ENCODE measurements at regions not wholly inside any gene's neighbourhood (a gene's known extent, or its start where the extent isn't known, plus 50 kb on each side); places are given as distances from the start of the nearest gene placed in this dataset.

GRCh38 chr20:58007947-58008346, 220.5 kb downstream of the ANKRD60 start:
- no peaks in the 10 kb centered on the region for H3K9me3 ChIP-seq (ENCODE audit: low read depth, low read length, poor library complexity, severe bottlenecking)
- H3K4me1 ChIP-seq (ENCODE audit: insufficient read depth, low read length, poor library complexity, severe bottlenecking): no peaks in the 10 kb centered on the region
- CTCF ChIA-PET: no interaction called here
- no peaks in the 10 kb centered on the region for H3K27me3 ChIP-seq (replicated peaks; ENCODE audit: insufficient read depth, low read depth, low read length, poor library complexity)
- no peak overlapping the region for H3K27ac ChIP-seq (ENCODE audit: low read depth, low read length, poor library complexity, severe bottlenecking)
- BruUV-seq (replicated peaks): no TSS peak
- H3K4me3 ChIP-seq (ENCODE audit: low read depth, low read length, poor library complexity, severe bottlenecking): no peak overlapping the region
- DNase-seq (ENCODE audit: low spot score): no peak
- POLR2A ChIA-PET (ENCODE audit: low non-redundant PET): no interaction called here
- TF ChIP-seq EZH2 (IDR thresholded peaks at IDR 0.05; ENCODE audit: borderline replicate concordance, low read depth, low read length, poor library complexity, severe bottlenecking) (no peak), CTCF (conservative IDR thresholded peaks at IDR 0.05; ENCODE audit: low read depth, low read length) (no peak)
- H3K36me3 ChIP-seq (ENCODE audit: insufficient read depth, low read length, poor library complexity, severe bottlenecking): no peaks in the 10 kb centered on the region
- intact Hi-C loops (cut with micrococcal nuclease; ENCODE audit: unreplicated experiment): no loop called here

- TF ChIP-seq CTCF (conservative IDR thresholded peaks at IDR 0.05; ENCODE audit: low read depth, low read length) (no peak), EZH2 (IDR thresholded peaks at IDR 0.05; ENCODE audit: borderline replicate concordance, low read depth, low read length, poor library complexity, severe bottlenecking) (no peak)
- CTCF ChIA-PET: no interaction called here
- Histone ChIP-seq H3K9me3 (ENCODE audit: low read depth, low read length, poor library complexity, severe bottlenecking) (no peaks in the 10 kb centered on the region), H3K27me3 (replicated peaks; ENCODE audit: insufficient read depth, low read depth, low read length, poor library complexity) (no peaks in the 10 kb centered on the region), H3K4me1 (ENCODE audit: insufficient read depth, low read length, poor library complexity, severe bottlenecking) (no peaks in the 10 kb centered on the region), H3K4me3 (ENCODE audit: low read depth, low read length, poor library complexity, severe bottlenecking) (no peak overlapping the region), H3K27ac (ENCODE audit: low read depth, low read length, poor library complexity, severe bottlenecking) (no peak overlapping the region), H3K36me3 (ENCODE audit: insufficient read depth, low read length, poor library complexity, severe bottlenecking) (no peaks in the 10 kb centered on the region)
- POLR2A ChIA-PET (ENCODE audit: low non-redundant PET): no interaction called here
- intact Hi-C loops (cut with micrococcal nuclease; ENCODE audit: unreplicated experiment): no loop called here
- no TSS peak for BruUV-seq (replicated peaks)
- no peak for DNase-seq (ENCODE audit: low spot score)
Measured at GRCh38 chr20:58006346-58007316, 221.8 kb downstream of the ANKRD60 start.

GRCh38 chr20:58005581-58006345, 222.7 kb downstream of the ANKRD60 start:
- Histone ChIP-seq H3K27ac (ENCODE audit: low read depth, low read length, poor library complexity, severe bottlenecking) (no peak overlapping the region), H3K36me3 (ENCODE audit: insufficient read depth, low read length, poor library complexity, severe bottlenecking) (no peaks in the 10 kb centered on the region), H3K4me1 (ENCODE audit: insufficient read depth, low read length, poor library complexity, severe bottlenecking) (no peaks in the 10 kb centered on the region), H3K9me3 (ENCODE audit: low read depth, low read length, poor library complexity, severe bottlenecking) (no peaks in the 10 kb centered on the region), H3K4me3 (ENCODE audit: low read depth, low read length, poor library complexity, severe bottlenecking) (no peak overlapping the region), H3K27me3 (replicated peaks; ENCODE audit: insufficient read depth, low read depth, low read length, poor library complexity) (no peaks in the 10 kb centered on the region)
- intact Hi-C loops (cut with micrococcal nuclease; ENCODE audit: unreplicated experiment): no loop called here
- BruUV-seq (replicated peaks): no TSS peak
- no peak for DNase-seq (ENCODE audit: low spot score)
- POLR2A ChIA-PET (ENCODE audit: low non-redundant PET): no interaction called here
- CTCF ChIA-PET: no interaction called here
- TF ChIP-seq EZH2 (IDR thresholded peaks at IDR 0.05; ENCODE audit: borderline replicate concordance, low read depth, low read length, poor library complexity, severe bottlenecking) (no peak), CTCF (conservative IDR thresholded peaks at IDR 0.05; ENCODE audit: low read depth, low read length) (no peak)
